HG03103 (cell line): ENCODE measurements at regions not wholly inside any gene's neighbourhood (a gene's known extent, or its start where the extent isn't known, plus 50 kb on each side); places are given as distances from the start of the nearest gene placed in this dataset.

Experiments used
- ATAC-seq: cut with Tn5 transposase; IDR thresholded peaks from one replicate; pipeline ENCODE4 v1.9.1; 2021; ENCODE audit warnings: low read depth; ENCODE audit not compliant: unreplicated experiment

- no peak for ATAC-seq
Observed at GRCh38 chr5:123876276-123876790, 364.4 kb downstream of the CSNK1G3 start.

GRCh38 chr5:123875561-123876275, 363.7 kb downstream of the CSNK1G3 start:
- no peak for ATAC-seq

DNA sequence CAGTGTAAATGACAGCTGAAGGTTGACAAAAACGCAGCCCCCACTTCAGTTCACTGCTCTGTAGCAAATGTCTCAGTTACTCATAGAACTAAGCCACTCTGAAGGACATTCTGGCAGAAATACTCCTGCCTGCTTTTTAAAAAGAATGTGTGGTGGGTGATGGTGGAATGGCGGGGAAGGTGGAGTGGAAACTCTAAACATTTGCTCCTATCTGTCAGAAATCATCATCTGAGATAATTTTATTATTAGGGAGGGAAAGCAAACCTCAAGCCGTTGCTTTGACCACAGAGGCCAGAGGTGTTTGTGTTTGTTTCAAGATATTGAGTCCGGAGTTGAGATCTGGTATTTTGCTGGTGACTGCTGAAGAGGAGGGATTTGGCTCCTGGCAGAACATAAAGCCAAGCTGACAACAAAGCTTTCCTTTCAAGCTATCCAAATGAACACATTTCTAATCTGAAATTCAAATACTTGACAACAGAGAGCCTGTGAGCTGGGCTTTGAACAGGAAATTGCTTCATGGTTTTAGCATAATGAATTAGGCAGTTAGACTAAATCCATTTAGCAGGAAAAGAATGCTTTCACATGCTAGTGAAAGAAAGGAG, 362.7 kb downstream of the CSNK1G3 start:
- ATAC-seq: no peak

- ATAC-seq: no peak
Observed at GRCh38 chr5:123873846-123874245, 361.9 kb downstream of the CSNK1G3 start.

- ATAC-seq: no peak
Observed at GRCh38 chr5:123871373-123871772, 359.4 kb downstream of the CSNK1G3 start.

DNA sequence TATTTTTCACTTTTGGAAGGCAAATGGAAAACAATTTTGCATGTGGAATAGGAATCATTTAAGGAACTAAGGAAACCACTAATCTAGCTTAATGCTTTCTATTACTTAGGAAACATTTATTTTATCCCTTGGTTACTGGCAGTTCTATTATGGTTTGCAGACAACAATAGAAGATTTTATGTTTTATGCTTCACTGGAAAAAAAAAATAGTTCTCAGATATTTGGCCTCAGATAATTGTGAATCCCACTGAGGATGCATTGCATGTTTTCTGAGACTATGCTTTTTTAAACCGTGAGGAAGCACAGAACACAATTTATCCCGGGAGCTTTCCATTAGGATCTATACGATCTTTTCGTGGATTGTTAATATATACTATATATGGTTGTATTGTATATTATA, 356.9 kb downstream of the CSNK1G3 start:
- no peak for ATAC-seq

GRCh38 chr5:123868267-123868666, 356.3 kb downstream of the CSNK1G3 start:
- no peak for ATAC-seq

GRCh38 chr5:123865641-123866040, 353.7 kb downstream of the CSNK1G3 start:
- ATAC-seq: no peak

- ATAC-seq: no peak
Observed at GRCh38 chr5:123864578-123864977, 352.6 kb downstream of the CSNK1G3 start.

DNA sequence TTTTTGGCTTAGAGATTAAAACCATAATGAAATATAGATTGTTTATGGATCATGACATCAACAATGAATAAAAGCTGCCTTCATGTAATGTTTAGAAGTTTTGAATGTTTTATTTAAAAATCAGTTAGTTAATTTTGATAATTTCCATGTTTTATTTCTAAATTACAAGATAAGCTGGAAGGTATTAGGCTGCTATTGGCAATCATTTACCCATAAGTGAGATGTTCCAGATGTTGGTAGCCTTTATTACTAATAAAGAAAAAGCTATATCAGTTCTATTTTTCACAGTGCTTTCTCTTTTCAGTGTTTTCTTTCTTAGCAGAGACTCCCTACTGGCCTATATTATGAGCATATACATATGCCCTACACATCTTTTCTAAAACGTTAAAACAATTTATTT, 347.0 kb downstream of the CSNK1G3 start:
- ATAC-seq: no peak

GRCh38 chr5:123856766-123857165, 344.8 kb downstream of the CSNK1G3 start:
- ATAC-seq: no peak

DNA sequence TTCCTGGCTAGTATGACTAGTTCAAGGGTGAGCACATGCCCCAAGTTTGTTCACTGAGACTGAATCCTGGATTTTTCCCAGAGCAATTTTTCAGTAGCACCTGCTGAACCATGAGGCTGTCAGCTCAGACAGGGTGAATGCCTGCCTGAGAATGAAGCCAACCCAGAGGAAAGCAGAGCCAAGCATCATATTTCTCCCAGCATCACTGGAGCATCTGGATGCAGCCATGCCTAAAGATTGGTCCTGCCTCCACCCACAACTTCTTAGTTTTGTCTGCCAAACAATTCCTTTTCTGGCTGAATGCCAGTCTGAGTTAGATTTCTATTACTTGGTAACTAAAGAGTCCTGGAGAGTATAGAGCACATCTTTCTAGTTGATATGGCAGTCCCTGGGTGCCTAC, 343.6 kb downstream of the CSNK1G3 start:
- no peak for ATAC-seq

DNA sequence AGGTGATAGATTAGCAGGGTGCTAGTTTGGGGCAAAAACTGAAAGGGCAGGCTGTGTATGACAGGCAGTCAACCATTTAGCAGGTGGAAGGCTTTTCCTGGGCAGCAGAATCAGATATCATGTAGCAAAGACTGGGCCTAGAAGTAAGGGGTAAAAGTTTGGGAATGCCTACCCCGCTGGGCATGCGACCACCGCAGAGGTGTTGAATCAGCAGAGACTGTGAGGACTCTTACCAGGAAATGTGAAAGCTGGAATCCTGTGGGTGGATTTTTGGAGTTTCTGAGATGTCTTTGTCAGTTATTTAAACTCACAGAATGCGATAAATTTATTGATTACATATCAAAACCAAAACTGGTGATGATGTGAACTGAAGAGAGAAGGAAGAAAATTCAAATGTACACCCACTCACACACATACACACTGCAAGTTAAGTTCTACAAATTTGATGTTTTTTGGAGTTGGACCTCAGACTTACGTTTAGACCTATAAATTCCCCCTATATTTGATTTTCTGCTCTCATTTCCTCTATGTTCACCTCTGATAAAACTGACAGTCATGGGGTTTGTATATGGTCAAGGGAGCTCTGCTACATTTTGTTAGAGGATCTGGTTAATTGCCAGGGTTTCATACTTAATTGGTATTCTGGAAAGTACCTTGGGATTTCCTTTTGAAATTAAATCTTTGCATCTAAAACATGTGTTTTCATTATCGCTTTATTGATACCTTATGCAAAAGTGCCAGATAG, 333.6 kb downstream of the CSNK1G3 start:
- no peak for ATAC-seq

DNA sequence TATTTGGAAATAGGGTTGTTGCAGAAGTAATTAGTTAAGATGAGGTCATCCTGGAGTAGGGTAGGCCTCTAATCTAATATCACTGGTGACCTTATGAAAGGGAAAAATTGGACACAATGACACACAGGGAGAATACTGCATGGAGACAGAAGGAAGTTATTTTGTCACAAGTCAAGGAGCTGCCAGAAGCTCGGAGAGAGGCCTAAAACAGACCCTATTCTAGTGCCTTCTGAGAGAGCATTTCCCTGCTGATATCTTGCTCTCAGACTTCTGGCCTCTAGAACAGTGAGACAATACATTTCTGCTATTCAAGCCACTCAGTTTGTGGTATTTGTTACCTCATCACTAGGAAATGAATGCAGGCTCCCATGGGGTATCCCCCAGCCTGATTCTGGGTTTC, 332.9 kb downstream of the CSNK1G3 start:
- ATAC-seq: no peak

DNA sequence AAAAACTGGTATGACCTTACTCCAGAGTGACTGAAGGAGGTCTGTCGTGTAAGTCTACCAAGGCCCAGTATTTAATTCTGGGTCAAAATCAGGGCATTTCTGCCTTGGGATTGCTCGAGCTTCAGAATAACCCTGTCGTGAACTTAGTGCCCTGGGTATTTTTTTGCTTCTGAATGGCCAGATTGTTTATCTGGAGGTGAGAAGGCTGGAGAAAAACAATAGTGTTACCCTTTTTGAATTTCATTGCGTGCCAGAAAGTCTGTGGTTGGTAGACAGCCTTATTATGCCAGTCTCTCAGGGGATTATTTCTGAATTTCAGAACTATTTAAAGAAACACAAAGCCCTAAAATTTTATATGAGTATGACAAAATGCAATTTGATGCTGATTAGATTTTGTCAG, 323.4 kb downstream of the CSNK1G3 start:
- ATAC-seq: no peak

DNA sequence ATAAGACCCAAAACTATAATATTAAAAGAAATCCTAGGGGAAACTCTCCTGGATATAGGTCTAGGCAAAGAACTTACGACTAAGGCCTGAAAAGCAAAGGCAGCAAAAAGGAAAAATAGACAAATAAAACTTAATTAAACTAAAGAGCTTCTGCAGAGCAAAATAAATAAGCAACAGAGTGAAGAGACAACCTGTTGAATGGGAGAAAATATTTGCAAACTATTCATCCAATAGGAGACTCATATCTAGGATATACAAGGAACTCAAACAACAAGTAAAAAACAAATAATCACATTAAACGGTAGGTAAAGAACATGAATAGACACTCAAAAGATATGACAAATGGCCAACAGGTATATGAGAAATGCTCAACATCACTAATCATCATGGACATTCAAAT, 318.6 kb downstream of the CSNK1G3 start:
- ATAC-seq: no peak

DNA sequence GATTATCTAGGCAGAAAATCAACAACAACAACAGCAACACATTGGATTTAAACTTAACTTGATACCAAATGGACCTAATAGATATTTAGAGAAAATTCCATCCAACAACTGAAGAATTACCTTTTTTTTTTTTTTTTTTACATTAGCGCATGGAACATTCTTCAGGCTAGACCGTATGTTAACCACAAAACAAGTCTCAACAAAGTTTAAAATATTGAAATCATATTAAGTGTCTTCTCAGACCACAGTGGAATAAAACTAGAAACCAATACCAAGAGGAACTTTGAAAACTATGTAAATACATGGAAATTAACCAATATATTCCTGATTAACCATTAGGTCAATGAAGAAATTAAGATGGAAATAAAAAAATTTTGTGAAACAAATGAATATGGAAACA, 315.8 kb downstream of the CSNK1G3 start:
- ATAC-seq: no peak

DNA sequence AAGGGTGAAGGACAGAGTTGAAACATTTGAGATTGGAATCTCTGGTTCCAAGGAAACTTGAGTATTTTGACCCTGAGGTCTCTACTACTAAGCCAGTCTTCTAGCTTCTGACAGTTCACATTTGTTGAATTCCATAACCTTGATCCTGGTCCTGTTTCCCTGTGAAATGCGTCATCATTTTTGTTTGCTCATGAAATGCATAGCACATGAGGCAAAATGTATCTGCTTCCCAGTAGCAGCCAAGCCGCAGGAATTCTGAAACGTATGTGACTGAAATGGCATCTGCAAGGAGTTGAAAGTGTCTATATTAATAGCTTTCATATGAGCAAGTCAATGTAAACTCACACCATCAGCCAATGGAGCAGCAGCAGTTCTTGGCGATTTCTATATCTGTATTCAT, 307.9 kb downstream of the CSNK1G3 start:
- ATAC-seq: no peak

- no peak for ATAC-seq
Observed at GRCh38 chr5:123819386-123819785, 307.4 kb downstream of the CSNK1G3 start.

GRCh38 chr5:123817267-123817666, 305.3 kb downstream of the CSNK1G3 start:
- ATAC-seq: no peak

GRCh38 chr5:123814801-123815470, 303.0 kb downstream of the CSNK1G3 start:
- no peak for ATAC-seq
